GM19035 (cell line): ENCODE measurements at regions not wholly inside any gene's neighbourhood (a gene's known extent, or its start where the extent isn't known, plus 50 kb on each side); places are given as distances from the start of the nearest gene placed in this dataset.
"Not testable (repeated sequence)": the region's sequence is repeated elsewhere in the genome, so short reads cannot be mapped to it uniquely, and the experiment has no call there.

Experiments
- ATAC-seq: cut with Tn5 transposase; IDR thresholded peaks from one replicate; pipeline ENCODE4 v1.9.1; 2021; ENCODE audit not compliant: unreplicated experiment

DNA sequence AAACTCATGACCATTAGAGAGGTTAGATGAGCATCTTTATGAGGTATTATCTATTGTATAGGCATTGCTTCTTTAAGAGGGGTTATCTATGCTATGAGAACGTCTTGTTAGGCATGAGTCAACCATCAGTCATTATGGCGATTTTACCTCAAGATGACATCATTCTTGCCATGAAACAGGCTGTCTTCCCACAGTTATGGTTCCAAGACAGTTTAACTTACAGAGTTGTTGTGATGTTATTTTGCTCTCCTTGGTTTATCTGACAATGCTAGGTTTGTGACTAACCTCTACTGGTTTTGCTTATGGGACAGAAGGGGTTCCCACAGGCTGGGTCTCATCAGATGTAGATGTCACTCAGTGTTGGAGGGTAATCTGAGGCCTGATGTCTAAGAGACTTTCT lies 1864.7 kb upstream of the ACO1 start:
- ATAC-seq = no peak

DNA sequence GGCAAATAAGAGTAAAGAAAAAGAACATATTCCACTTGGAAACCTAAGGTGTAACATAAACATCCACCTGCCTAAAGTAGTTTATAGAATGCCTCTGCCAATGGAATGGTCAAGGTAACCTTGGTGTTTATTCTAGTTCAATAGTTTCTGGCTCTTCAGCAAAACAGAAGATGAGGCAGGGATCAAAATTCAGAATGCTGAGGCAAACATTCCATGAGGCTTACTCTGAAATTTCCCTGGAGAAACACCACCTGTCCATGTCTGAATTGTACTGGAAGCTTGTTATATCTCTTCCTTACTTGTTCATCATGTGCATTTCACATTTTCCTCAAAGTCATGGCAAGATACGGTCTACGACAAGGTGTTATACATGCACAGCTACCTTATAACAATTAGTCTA lies 1862.4 kb upstream of the ACO1 start:
- no peak for ATAC-seq

DNA sequence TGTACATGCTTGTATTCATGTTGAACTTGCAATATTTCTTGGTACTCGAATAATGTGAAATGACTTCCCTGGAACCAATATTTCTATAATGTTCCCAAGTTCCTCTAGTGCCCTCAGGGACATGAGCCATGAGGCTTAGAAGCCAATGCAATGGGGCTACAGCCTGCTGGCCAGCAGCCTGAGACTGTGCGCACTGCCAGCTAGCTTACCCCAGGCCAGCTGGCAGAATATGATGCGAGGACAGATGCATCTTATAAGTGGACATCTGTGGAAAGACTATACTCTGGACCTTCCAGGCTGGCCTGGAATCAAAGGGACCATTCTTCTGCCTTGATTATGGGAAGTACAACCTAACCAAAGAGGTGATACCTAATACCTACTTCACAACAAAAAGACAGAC lies 1862.0 kb upstream of the ACO1 start:
- ATAC-seq = no peak

DNA sequence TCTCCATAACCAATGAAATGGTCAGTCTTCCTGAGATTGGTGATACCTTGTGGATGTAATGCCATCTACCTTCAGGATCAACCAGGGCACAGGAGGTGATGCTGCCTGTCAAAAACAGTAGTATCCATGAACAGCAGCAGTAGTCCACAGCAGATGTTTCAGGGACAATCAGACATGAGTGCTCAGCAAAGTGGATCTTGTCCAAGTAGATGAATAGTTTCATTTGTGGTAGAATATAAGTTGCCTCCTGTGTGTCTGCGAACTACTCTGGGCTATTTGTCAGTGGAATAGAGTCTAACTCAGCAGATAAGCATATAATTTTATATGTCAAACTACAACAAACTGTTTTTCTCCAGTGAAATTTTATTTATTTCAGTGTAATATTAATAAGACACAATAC lies 1860.1 kb upstream of the ACO1 start:
- ATAC-seq = no peak

DNA sequence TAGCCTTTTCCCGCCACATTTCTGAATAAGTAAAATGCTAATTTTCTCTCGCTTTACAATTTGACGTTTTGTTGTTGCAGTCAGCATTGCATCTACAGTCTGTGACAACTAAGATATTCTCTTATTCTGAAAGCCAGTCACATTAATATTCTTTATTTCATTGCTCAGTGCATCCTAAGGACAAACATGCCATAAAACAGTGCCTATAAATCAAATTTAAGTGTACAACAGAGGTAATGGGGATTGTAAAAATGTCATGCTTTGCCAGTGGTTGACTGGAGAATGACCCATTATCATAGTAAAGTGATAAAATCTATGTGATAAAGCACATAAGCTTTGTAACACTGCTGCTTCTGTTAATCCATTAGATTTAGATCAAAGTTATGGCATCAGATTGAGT lies 1850.0 kb upstream of the ACO1 start:
- ATAC-seq = no peak

DNA sequence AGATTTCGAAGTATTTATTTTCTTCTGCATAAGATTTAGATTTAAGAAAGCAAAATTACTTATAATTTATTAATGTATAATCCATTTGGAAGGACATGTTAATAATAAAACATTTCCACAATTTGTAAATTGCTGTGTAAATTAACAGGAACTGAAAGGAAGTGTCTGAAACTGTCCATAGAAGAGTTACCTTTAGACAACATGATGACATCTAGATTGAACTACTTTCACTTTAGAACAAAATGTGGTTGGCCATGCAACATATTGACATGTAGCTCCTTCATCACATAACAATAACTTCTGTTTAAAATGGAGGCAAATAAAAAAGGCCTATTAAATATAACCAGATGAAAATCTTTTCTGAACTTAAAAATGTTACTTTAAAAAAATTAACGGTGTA lies 1849.5 kb upstream of the ACO1 start:
- ATAC-seq = no peak

DNA sequence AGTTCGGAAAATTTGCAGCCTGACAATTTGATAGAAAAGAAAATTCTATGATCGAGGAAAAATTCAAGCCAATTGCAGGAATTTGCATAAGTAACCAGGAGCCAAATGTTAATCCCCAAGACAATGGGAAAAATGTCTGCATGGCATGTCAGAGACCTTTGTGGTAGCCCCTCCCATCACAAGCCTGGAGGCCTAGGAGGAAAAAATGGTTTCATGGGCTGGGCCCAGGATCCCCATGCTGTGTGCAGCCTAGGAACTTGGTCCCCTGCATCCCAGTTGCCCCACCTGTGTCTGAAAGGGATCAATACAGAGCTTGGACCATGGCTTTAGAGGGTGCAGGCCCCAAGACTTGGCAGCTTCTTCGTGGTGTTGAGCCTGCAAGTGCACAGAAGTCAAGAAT lies 1847.9 kb upstream of the ACO1 start:
- no peak for ATAC-seq

DNA sequence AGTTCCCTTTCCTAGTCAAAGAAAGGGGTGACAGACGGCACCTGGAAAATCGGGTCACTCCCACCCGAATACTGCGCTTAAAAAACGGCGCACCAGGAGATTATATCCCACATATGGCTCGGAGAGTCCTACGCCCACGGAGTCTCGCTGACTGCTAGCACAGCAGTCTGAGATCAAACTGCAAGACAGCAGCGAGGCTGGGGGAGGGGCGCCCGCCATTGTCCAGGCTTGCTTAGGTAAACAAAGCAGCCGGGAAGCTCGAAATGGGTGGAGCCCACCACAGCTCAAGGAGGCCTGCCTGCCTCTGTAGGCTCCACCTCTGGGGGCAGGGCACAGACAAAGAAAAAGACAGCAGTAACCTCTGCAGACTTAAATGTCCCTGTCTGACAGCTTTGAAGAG lies 1844.7 kb upstream of the ACO1 start:
- not testable (repeated sequence) for ATAC-seq

DNA sequence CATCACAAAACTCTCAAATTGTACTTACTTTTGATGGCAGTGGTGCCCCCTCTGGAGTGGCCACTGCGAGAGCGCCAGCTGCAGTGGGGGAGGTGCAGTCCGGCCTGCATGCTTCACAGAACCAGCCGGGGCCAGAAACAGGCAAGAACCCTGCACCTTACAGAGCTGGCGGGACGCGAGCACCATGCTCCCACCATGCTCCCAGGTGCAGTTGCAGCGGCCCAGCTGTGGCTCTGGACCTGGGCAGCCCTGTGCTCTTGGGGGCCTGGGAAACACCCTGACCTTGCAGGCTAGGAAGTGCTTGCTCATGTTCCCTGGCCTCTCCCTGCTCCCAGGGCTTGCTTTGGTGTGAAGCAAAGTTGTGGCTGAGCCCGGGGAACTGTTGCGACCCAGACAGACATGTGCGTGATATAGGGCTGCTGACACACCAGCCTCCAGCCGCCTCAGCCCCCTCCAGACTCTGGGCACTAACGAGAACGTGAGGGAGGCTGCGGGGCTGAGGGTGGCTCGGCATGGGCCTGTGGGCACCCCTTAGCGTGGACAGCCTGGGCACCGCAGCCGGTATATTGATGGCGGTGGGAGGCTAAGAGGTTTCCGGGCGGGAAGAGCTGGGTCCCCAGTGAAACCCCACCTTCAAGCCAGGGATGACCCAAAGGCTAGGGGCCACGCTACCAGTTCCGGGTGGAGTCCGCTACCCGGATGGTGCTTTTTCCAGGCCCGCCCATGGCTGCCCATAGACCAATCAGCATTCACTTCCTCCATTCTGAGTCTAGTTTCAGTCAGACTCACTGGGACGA lies 1809.9 kb upstream of the ACO1 start:
- ATAC-seq = no peak

DNA sequence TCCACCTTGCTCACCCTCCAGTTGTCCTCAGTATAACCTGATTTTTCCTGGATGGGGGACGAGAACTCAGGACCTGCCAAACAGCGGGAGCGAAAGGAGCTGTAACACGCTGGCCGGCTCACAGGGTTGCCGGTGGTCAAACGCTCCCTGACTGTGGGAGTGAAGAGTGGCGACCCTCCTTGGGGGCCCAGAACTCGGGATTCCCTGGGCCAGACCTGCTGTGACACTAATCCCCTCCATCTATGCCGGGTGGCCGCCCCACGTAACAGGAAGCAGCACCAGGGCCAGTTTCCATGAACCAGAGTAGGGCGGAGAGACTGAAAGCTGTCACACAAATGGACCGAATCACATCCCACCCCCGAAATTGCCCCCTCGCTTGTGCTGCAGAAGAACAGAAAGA lies 1809.2 kb upstream of the ACO1 start:
- ATAC-seq = no peak

DNA sequence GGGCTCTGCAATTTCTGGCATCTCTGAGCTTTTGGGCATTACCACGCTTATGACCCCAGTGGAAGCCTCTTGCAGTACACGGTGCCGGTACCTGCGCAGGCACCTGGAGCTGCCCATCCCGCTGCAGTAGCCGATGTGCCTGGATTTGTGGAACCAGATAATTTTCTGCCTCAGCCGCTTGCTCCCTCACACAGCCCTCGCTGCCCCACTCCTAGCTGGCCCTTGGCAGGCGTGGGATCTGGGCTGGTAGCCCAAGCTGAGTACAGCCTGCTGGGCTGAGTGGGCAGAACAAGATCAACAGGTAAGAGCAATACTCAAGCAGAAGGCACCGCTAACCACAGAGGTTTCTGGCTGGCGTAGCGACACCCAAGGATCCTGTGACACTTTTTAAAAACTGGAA lies 1808.8 kb upstream of the ACO1 start:
- no peak for ATAC-seq

DNA sequence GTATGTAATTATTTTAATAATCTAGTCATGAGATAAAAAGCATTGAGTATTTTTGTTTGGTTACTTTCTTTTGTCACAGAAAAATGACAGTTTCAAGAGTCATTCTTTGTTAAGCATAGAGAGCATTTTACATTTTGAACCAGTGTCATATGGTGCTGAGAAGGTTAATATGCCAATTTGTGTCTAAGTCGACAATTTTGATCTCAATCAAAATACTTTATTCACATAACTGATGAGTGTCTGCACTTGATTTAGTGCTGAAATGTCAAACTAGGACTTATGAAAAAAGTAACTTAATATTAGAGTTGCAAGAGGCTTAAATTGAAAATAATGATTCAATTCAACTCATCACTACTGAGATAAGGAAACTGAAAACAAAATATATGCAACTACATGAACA lies 1804.6 kb upstream of the ACO1 start:
- ATAC-seq = no peak

DNA sequence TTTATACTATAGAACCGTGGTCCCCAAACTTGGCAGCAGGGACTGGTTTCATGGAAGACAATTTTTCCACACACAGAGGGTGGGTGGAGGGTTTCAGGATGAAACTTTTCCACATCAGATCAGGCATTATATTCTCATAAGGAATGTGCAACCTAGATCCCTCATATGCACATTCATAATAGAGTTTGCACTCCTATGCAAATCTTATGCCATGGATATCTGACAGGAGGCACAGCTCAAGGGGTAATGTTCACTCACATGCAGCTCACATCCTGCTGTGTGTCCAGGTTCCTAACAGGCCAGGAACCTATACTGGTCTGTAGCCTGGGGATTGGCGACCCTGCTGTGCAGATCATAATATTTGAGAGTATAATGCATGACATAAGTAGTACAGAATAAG lies 1802.2 kb upstream of the ACO1 start:
- no peak for ATAC-seq

DNA sequence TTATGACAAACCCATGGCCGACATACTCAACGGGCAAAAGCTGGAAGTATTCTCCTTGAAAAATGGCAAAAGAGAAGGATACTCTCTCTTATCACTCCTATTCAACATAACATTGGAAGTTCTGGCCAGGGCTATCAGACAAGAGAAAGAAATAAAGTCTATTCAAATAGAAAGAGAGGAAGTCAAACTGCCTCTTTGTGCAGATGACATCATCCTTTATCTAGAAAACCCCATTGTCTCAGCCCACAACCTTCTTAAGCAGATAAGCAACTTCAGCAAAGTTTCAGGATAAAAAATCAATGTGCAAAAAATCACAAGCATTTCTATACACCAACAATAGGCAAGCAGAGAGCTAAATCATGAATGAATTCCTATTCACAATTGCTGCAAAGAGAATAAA lies 1799.9 kb upstream of the ACO1 start:
- no peak for ATAC-seq

DNA sequence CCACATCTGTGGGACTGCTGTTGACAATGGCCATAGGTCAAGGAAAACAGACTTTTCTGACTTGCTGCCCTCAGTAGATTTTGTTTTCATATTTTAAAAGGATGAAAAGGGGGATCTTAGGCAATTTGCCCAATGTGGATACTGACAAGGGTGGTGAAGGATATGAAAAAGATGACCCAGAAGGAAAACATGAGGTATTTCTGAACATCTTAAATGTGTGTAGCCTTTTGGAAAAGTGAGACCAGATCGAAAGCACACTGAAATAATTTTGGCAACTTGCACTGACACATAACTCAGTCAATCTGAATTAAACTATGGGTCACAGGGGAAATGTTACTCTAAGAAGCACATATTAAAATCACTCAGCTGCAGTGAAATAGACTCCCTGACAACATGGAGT lies 1793.0 kb upstream of the ACO1 start:
- ATAC-seq = no peak

DNA sequence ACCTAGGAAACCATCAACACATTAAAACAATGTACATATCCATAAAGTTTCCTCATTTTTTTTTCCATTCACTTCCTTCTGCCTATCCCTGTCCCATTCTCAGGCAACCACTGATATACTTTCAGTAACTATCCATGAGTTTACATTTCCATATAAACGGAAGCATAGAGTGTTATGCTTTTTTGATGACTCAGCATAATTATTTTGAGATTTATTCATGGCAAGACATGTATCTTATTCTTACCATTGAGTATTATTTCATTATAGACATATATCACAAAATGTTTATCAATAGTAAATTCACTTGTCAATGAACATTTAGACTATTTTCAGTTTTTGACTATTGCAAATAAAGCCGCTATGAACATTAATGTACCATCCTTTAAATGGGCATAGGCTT lies 1786.8 kb upstream of the ACO1 start:
- no peak for ATAC-seq

DNA sequence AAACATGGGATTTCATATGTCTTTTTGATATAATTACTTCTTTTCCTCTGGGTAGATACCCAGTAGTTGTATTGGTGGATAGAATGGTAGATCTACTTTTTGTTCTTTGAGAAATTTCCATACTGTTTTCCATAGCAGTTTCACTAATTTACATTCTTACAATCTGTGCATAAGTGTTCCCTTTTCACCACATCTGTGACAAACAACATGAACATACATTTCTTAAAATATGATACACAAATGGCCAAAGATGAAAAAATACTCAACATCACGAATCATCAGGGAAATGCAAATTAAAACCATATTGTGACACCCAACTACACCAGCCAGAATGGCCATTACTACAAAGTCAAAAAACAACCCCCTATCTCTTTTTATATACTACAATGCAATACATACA lies 1778.5 kb upstream of the ACO1 start:
- no peak for ATAC-seq

DNA sequence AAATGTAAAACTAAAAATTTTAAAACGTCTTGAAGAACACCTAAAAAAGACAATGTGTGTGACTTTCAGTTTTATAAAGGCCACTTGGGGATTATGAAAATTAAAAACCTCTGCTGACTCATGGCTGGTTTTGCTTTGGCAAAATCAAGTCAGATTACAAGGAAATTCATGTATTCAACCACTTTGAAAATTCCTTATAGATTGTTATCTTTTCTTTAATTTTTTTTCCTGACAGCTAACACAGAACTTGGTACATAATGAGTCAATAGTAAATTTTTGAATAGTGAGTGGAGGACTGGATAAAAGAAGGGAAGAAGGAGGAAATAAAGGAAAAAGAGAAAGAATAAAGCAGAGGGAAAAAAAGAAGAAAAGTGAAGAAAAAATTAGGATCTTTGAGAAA lies 1774.7 kb upstream of the ACO1 start:
- no peak for ATAC-seq

DNA sequence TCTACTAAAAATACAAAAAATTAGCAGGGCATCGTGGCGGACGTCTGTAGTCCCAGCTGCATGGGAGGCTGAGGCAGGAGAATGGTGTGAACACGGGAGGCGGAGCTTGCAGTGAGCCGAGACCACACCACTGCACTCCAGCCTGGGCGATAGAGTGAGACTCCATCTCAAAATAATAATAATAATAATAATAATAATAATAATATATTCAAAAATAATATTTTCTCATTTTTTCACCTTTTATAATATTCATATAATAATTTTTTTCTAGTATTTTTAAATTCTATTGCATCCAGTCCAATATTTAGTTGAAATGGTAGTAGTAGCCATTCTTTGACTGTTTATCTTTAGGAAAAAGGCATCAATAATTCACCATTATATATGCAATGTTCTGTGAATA lies 1767.7 kb upstream of the ACO1 start:
- ATAC-seq = not testable (repeated sequence)

DNA sequence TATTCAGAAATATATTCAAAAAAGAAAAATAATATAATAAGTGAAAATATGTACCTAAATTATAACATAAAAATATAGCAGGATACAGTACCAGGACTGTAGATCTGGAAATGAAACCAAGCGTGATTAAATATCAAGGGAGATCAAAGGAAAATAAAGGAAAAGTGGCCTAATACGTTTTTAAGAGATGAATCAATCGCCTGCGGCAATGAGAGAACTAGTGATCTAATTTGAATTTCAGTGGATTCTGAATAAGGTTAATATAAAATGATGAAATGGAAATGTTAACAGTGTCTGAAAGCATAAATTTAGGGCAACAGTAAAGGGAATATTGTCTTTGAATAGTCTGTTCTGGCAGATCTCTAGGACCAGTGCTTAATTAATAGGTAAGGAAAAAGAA lies 1761.9 kb upstream of the ACO1 start:
- ATAC-seq = no peak

DNA sequence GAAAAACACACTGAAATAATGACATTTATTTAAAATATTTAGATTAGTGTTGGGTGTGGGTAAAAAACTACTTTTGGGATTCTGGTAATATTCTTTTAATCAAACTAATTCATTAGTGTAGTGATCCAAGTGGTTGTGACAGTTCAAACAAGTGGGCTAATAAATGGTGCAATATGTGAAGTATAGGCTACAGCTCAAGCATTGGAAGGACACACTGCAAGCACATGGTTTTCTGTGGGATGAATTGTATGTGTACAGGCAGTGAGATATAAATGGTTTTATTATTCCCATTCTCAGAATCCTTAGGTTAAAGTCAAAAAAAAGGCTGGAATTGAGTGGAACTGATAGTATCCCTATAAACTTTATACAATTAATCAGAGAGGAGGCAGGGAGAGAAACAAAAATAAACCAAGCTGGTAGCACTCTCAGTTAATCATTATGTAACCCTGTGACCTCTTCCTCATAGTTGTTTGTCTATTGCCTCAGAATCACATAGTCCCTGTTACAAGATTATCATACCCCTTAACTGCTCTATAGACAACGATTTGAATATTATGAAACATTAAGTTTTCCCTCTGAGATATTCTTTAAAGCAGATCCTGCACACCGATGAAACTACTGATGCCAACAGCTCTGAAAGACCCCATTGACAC lies 1755.4 kb upstream of the ACO1 start:
- no peak for ATAC-seq

DNA sequence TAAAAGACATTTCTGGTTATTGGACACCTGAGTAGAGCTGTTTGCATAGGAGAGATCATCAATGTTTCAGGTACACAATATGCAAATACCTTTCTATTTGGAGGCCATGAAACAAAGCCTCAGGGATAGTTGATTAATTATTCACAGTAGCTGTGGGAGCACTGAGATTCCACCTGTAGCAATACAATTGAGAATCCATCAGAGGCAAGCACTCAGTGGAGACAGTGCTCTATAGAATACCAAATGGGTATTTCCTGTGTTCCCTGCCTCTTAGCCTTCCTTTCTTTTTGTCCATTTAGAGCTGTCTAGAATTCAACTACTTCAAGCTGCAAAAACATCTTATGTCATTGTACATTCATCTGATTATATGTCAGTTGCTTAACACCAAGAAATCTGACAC lies 1754.0 kb upstream of the ACO1 start:
- no peak for ATAC-seq

DNA sequence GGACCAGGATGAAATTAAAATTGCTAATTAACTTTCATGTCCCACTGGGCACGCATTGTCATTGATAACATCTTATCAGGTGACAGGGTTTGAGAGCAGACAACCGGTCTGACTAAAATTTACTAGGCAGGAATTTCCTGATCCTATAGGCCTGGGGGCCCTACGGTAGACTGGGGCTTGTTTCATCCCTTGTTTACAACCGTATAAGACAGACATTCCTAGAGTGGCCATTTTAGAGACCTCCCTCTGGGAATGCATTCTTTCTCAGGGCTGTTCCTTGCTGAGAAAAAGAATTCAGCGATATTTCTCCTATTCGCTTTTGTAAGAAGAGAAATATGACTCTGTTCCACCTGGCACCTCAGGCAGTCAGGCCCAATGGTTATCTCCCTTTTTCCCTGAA lies 1737.8 kb upstream of the ACO1 start:
- not testable (repeated sequence) for ATAC-seq
